ENCODE measurements at regions not wholly inside any gene's neighbourhood (a gene's known extent, or its start where the extent isn't known, plus 50 kb on each side); places are given as distances from the start of the nearest gene placed in this dataset.

- Histone ChIP-seq H3K27me3 (replicated peaks in 1 of 7) (no peaks in the 10 kb centered on the region), H3K4me1 (no peaks in the 10 kb centered on the region), H3K9me3 (no peaks in the 10 kb centered on the region), H3K4me3 (no peak overlapping the region), H3K36me3 (no peaks in the 10 kb centered on the region), H3K27ac (no peak overlapping the region)
- 74 to 98% (median 89%) methylated on average over 3 of the region's 3 CpGs for WGBS, 5 donors
- intact Hi-C loops (cut with DNase I; ENCODE audit: low total_unique reads): loop anchor here (10.0 kb wide), 1 partner anchor 177 kb away; no protein-coding TSS in a partner anchor
- TF ChIP-seq POLR2A (IDR thresholded peaks at IDR 0.05): no peak
- TF ChIP-seq POLR2AphosphoS5 (IDR thresholded peaks at IDR 0.05): no peak
- no peak for TF ChIP-seq CTCF (IDR thresholded peaks at IDR 0.05 in 8 of 11, conservative IDR thresholded peaks at IDR 0.05 in 3 of 11)
- DNase-seq: no peak
Observed at GRCh38 chr6:134647861-134648260, 302.0 kb downstream of the ALDH8A1 start.

GRCh38 chr6:134642819-134643218 lies 307.1 kb downstream of the ALDH8A1 start:
- Histone ChIP-seq H3K27ac (no peak overlapping the region), H3K4me3 (no peak overlapping the region), H3K27me3 (replicated peaks in 1 of 7) (no peaks in the 10 kb centered on the region), H3K4me1 (peaks cover 0 to 18% (median 0%) of the 10 kb centered on the region in 6 donors), H3K36me3 (no peaks in the 10 kb centered on the region), H3K9me3 (no peaks in the 10 kb centered on the region)
- TF ChIP-seq POLR2AphosphoS5 (IDR thresholded peaks at IDR 0.05): no peak
- no peak for TF ChIP-seq POLR2A (IDR thresholded peaks at IDR 0.05)
- no peak for TF ChIP-seq CTCF (IDR thresholded peaks at IDR 0.05 in 8 of 11, conservative IDR thresholded peaks at IDR 0.05 in 3 of 11)
- intact Hi-C loops (cut with DNase I; ENCODE audit: low total_unique reads): loop anchor here (5.0 to 10.0 kb wide), 2 partner anchors 182 to 471 kb away; no protein-coding TSS in a partner anchor
- DNase-seq: no peak
- 94 to 98% (median 96%) methylated on average over 4 of the region's 4 CpGs for WGBS, 5 donors

GRCh38 chr6:134642279-134642678 lies 307.6 kb downstream of the ALDH8A1 start:
- no peak for DNase-seq
- intact Hi-C loops (cut with DNase I; ENCODE audit: low total_unique reads): loop anchor here (5.0 to 10.0 kb wide), 2 partner anchors 183 to 470 kb away; no protein-coding TSS in a partner anchor
- no peaks in the 10 kb centered on the region for H3K36me3 ChIP-seq

More at GRCh38 chr6:134642279-134642678, 307.6 kb downstream of the ALDH8A1 start:
- H3K27ac ChIP-seq: no peak overlapping the region
- no peaks in the 10 kb centered on the region for H3K9me3 ChIP-seq
- 67 to 88% (median 82%) methylated on average over 2 of the region's 2 CpGs for WGBS, 5 donors
- H3K27me3 ChIP-seq (replicated peaks in 1 of 7): no peaks in the 10 kb centered on the region
- H3K4me1 ChIP-seq: peaks cover 0 to 18% (median 0%) of the 10 kb centered on the region in 6 donors
- no peak overlapping the region for H3K4me3 ChIP-seq
- TF ChIP-seq POLR2AphosphoS5 (IDR thresholded peaks at IDR 0.05): no peak
- TF ChIP-seq CTCF (IDR thresholded peaks at IDR 0.05 in 8 of 11, conservative IDR thresholded peaks at IDR 0.05 in 3 of 11): no peak
- TF ChIP-seq POLR2A (IDR thresholded peaks at IDR 0.05): no peak

Data from spleen (tissue), 11 donors.